Coronary artery (tissue), 2 donors: ENCODE measurements at regions not wholly inside any gene's neighbourhood (a gene's known extent, or its start where the extent isn't known, plus 50 kb on each side); places are given as distances from the start of the nearest gene placed in this dataset.

Source experiments
- DNase-seq: peaks from one replicate; pipeline ENCODE4 v3.0.0-alpha.2; 2017; ENCODE audit warnings: low spot score
- H3K27ac ChIP-seq, 2 donors: fragments of 200-600 bp; sonication (generic); one replicate each; pipeline ENCODE4 v1.5.1; 2016 to 2019
- H3K4me3 ChIP-seq: fragments of 200-600 bp; sonication (generic); 2 replicates; pipeline ENCODE4 v1.5.1; 2016; ENCODE audit warnings: mild to moderate bottlenecking, moderate library complexity
- CTCF ChIP-seq: fragments of 200-600 bp; sonication (generic); IDR thresholded peaks from one replicate; pipeline ENCODE4 v1.5.1; 2019; ENCODE audit warnings: antibody characterized with exemption

- Histone ChIP-seq H3K27ac (no peak overlapping the region), H3K4me3 (no peak overlapping the region)
- TF ChIP-seq CTCF: no peak
- DNase-seq: no peak
These were observed 204.8 kb downstream of the HAPSTR1 start for GRCh38 chr16:9296271-9296590.

GRCh38 chr16:9297437-9298113 is 206.1 kb downstream of the HAPSTR1 start:
- no peak for DNase-seq

DNA sequence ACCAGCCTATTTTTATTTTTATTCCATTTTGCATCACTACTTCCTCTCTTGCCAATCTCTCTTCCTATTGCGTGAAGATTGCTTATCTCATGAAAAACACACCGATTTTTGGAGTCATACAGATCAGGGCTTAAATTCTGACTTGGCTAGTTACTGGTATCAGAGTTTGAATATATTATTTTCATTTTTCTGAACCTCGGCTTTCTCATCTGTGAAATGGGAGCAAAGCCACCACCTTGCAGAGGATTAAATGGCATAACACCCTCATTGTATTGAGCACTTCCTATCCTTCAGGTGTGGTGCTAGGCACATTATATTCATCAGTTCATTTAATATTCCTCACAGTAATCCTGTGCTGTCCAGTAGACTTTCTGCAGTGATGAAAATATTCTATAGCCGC is 208.8 kb downstream of the HAPSTR1 start:
- no peak overlapping the region for H3K27ac ChIP-seq
- no peak for DNase-seq
- no peak overlapping the region for H3K4me3 ChIP-seq
- TF ChIP-seq CTCF: no peak

More at GRCh38 chr16:9297437-9298113, 206.1 kb downstream of the HAPSTR1 start:
- TF ChIP-seq CTCF: peak; percentile 63
- Histone ChIP-seq H3K4me3 (no peak overlapping the region), H3K27ac (no peak overlapping the region)

GRCh38 chr16:9302072-9302471 is 210.6 kb downstream of the HAPSTR1 start:
- no peak for TF ChIP-seq CTCF
- DNase-seq: no peak

DNA sequence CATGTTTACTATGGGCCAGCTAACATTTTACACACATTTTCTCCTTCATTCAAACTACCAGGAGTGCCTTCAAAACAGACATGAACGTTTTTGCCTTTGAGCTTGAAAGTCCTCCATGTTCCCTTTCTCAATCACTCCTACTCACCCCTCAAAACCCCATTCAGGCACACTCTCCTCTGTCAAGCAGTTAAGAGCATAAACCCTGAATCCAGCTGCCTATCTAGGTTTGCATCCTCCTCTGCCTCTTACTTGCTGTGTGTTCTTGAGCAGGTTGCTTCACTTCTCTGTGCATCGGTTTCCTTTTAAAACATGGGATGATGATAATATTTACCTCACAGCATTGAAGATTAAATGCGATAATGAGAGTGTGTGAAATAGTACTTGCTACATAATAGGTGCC is 215.3 kb downstream of the HAPSTR1 start:
- Histone ChIP-seq H3K27ac (no peak overlapping the region), H3K4me3 (no peak overlapping the region)
- no peak for TF ChIP-seq CTCF
- DNase-seq: no peak

More at GRCh38 chr16:9302072-9302471, 210.6 kb downstream of the HAPSTR1 start:
- Histone ChIP-seq H3K27ac (no peak overlapping the region), H3K4me3 (no peak overlapping the region)

GRCh38 chr16:9307446-9307845 is 216.0 kb downstream of the HAPSTR1 start:
- DNase-seq: no peak
- no peak overlapping the region for H3K27ac ChIP-seq
- H3K4me3 ChIP-seq: no peak overlapping the region
- no peak for TF ChIP-seq CTCF

DNA sequence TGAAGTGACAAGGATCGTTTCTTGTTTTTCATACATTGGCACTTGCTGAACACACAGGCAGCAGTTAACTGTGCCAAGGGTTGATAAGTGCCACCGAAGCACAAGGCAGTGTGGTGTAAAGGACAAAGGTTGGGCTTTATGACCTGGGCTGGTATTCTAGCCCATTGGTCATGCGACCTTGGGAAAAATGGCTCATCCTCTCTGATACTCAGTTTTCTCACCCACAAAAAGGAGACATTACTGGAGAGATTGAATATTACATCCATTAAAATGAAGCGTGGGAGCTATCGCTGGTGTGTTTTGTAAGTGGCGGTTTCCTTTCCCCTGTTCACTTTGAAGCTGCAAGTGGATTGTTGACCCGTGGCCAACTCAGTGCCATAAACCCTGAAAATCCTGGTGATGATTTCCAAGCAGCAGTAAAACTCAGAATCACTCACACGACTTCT is 216.9 kb downstream of the HAPSTR1 start:
- no peak for TF ChIP-seq CTCF
- H3K4me3 ChIP-seq: no peak overlapping the region
- no peak overlapping the region for H3K27ac ChIP-seq
- DNase-seq: no peak
